ENCODE measurements at regions not wholly inside any gene's neighbourhood (a gene's known extent, or its start where the extent isn't known, plus 50 kb on each side); places are given as distances from the start of the nearest gene placed in this dataset.

GRCh38 chr2:18721038-18721922, 131.9 kb upstream of the NT5C1B start:
- H3K4me1 ChIP-seq (replicated peaks in 1 of 2) = no peaks in the 10 kb centered on the region
- 59 to 91% (median 83%) methylated on average over 2 to 9 of the region's 10 CpGs for WGBS, 10 experiments
- ATAC-seq (replicated peaks in 6 of 8) = peak in 1 of 8 experiments; percentile 8
- H3K27ac ChIP-seq = no peak overlapping the region
- in situ Hi-C loops (cut with MboI; ENCODE audit: low pct_unique_long_range_greater_than_20kb in 2 of 9, low sequenced_read_pairs in 9 of 9, unreplicated experiment in 9 of 9) = no loop called here
- H3K4me3 ChIP-seq = no peak overlapping the region

- Histone ChIP-seq H3K27ac (no peak overlapping the region), H3K4me3 (no peak overlapping the region), H3K4me1 (replicated peaks in 1 of 2) (no peaks in the 10 kb centered on the region)
- ATAC-seq (replicated peaks in 6 of 8) = peak in 3 of 8 experiments; percentile 57 to 86 (median 66)
- WGBS, 10 experiments = 38 to 92% (median 82%) methylated on average over 1 to 4 of the region's 4 CpGs
- in situ Hi-C loops (cut with MboI; ENCODE audit: low pct_unique_long_range_greater_than_20kb in 2 of 9, low sequenced_read_pairs in 9 of 9, unreplicated experiment in 9 of 9) = no loop called here
These were observed 130.8 kb upstream of the NT5C1B start for GRCh38 chr2:18719978-18720775.

- no peak for ATAC-seq (replicated peaks in 6 of 8)
- in situ Hi-C loops (cut with MboI; ENCODE audit: low pct_unique_long_range_greater_than_20kb in 2 of 9, low sequenced_read_pairs in 9 of 9, unreplicated experiment in 9 of 9) = no loop called here
- WGBS, 10 experiments = 0 to 17% (median 0%) methylated on average over 1 of the region's 1 CpG; no CpG with 5 or more reads in 3 of the 10 experiments
- H3K27ac ChIP-seq = no peak overlapping the region
- H3K4me1 ChIP-seq (replicated peaks in 1 of 2) = no peaks in the 10 kb centered on the region
- H3K4me3 ChIP-seq = no peak overlapping the region
These were observed 118.9 kb upstream of the NT5C1B start for GRCh38 chr2:18708203-18708715.

- in situ Hi-C loops (cut with MboI; ENCODE audit: low pct_unique_long_range_greater_than_20kb in 2 of 9, low sequenced_read_pairs in 9 of 9, unreplicated experiment in 9 of 9) = no loop called here
- Histone ChIP-seq H3K4me3 (no peak overlapping the region), H3K27ac (no peak overlapping the region), H3K4me1 (replicated peaks in 1 of 2) (no peaks in the 10 kb centered on the region)
- WGBS, 10 experiments = 40 to 100% (median 71%) methylated on average over 1 to 2 of the region's 2 CpGs; no CpG with 5 or more reads in 3 of the 10 experiments
- ATAC-seq (replicated peaks in 6 of 8) = no peak
These were observed 116.6 kb upstream of the NT5C1B start for GRCh38 chr2:18706001-18706400.

- ATAC-seq (replicated peaks in 6 of 8) = no peak
- Histone ChIP-seq H3K4me3 (no peak overlapping the region), H3K27ac (no peak overlapping the region), H3K4me1 (replicated peaks in 1 of 2) (no peaks in the 10 kb centered on the region)
- in situ Hi-C loops (cut with MboI; ENCODE audit: low pct_unique_long_range_greater_than_20kb in 2 of 9, low sequenced_read_pairs in 9 of 9, unreplicated experiment in 9 of 9) = no loop called here
- 40 to 100% (median 86%) methylated on average over 1 to 2 of the region's 2 CpGs; no CpG with 5 or more reads in 1 of the 10 experiments for WGBS, 10 experiments
These were observed 114.9 kb upstream of the NT5C1B start for GRCh38 chr2:18704276-18704675.

- 8 to 90% (median 63%) methylated on average over 1 to 2 of the region's 2 CpGs; no CpG with 5 or more reads in 2 of the 10 experiments for WGBS, 10 experiments
- no peak for ATAC-seq (replicated peaks in 6 of 8)
- in situ Hi-C loops (cut with MboI; ENCODE audit: low pct_unique_long_range_greater_than_20kb in 2 of 9, low sequenced_read_pairs in 9 of 9, unreplicated experiment in 9 of 9) = no loop called here
- Histone ChIP-seq H3K27ac (no peak overlapping the region), H3K4me3 (no peak overlapping the region), H3K4me1 (replicated peaks in 1 of 2) (no peaks in the 10 kb centered on the region)
These were observed 114.2 kb upstream of the NT5C1B start for GRCh38 chr2:18703555-18703954.

GRCh38 chr2:18701981-18702380, 112.6 kb upstream of the NT5C1B start:
- in situ Hi-C loops (cut with MboI; ENCODE audit: low pct_unique_long_range_greater_than_20kb in 2 of 9, low sequenced_read_pairs in 9 of 9, unreplicated experiment in 9 of 9) = no loop called here
- no peaks in the 10 kb centered on the region for H3K4me1 ChIP-seq (replicated peaks in 1 of 2)
- ATAC-seq (replicated peaks in 6 of 8) = no peak
- no peak overlapping the region for H3K4me3 ChIP-seq
- no peak overlapping the region for H3K27ac ChIP-seq

GRCh38 chr2:18701546-18701945, 112.2 kb upstream of the NT5C1B start:
- 0 to 94% (median 76%) methylated on average over 1 to 2 of the region's 2 CpGs; no CpG with 5 or more reads in 1 of the 10 experiments for WGBS, 10 experiments
- no peaks in the 10 kb centered on the region for H3K4me1 ChIP-seq (replicated peaks in 1 of 2)
- in situ Hi-C loops (cut with MboI; ENCODE audit: low pct_unique_long_range_greater_than_20kb in 2 of 9, low sequenced_read_pairs in 9 of 9, unreplicated experiment in 9 of 9) = no loop called here
- no peak overlapping the region for H3K4me3 ChIP-seq
- H3K27ac ChIP-seq = no peak overlapping the region
- no peak for ATAC-seq (replicated peaks in 6 of 8)

GRCh38 chr2:18690342-18690741, 101.0 kb upstream of the NT5C1B start:
- no peaks in the 10 kb centered on the region for H3K4me1 ChIP-seq (replicated peaks in 1 of 2)
- H3K4me3 ChIP-seq = no peak overlapping the region
- no peak for ATAC-seq (replicated peaks in 6 of 8)
- in situ Hi-C loops (cut with MboI; ENCODE audit: low pct_unique_long_range_greater_than_20kb in 2 of 9, low sequenced_read_pairs in 9 of 9, unreplicated experiment in 9 of 9) = no loop called here
- H3K27ac ChIP-seq = no peak overlapping the region
- WGBS, 10 experiments = 20 to 100% (median 53%) methylated on average over 1 to 5 of the region's 6 CpGs; no CpG with 5 or more reads in 5 of the 10 experiments

- in situ Hi-C loops (cut with MboI; ENCODE audit: low pct_unique_long_range_greater_than_20kb in 2 of 9, low sequenced_read_pairs in 9 of 9, unreplicated experiment in 9 of 9) = no loop called here
These were observed 95.1 kb upstream of the NT5C1B start for GRCh38 chr2:18684206-18685038.

GRCh38 chr2:18682681-18683080, 93.3 kb upstream of the NT5C1B start:
- no peak for ATAC-seq (replicated peaks in 6 of 8)
- in situ Hi-C loops (cut with MboI; ENCODE audit: low pct_unique_long_range_greater_than_20kb in 2 of 9, low sequenced_read_pairs in 9 of 9, unreplicated experiment in 9 of 9) = no loop called here
- Histone ChIP-seq H3K4me3 (no peak overlapping the region), H3K27ac (no peak overlapping the region), H3K4me1 (replicated peaks in 1 of 2) (no peaks in the 10 kb centered on the region)
- 60 to 100% (median 80%) methylated on average over 1 of the region's 1 CpG; no CpG with 5 or more reads in 3 of the 10 experiments for WGBS, 10 experiments

More at GRCh38 chr2:18684206-18685038, 95.1 kb upstream of the NT5C1B start:
- H3K4me3 ChIP-seq = no peak overlapping the region
- ATAC-seq (replicated peaks in 6 of 8) = no peak
- WGBS, 10 experiments = 6 to 83% (median 59%) methylated on average over 1 to 2 of the region's 2 CpGs; no CpG with 5 or more reads in 2 of the 10 experiments
- H3K27ac ChIP-seq = no peak overlapping the region
- H3K4me1 ChIP-seq (replicated peaks in 1 of 2) = no peaks in the 10 kb centered on the region

- no peak overlapping the region for H3K4me3 ChIP-seq
- WGBS, 10 experiments = 60 to 100% (median 77%) methylated on average over 1 to 2 of the region's 2 CpGs; no CpG with 5 or more reads in 6 of the 10 experiments
- H3K4me1 ChIP-seq (replicated peaks in 1 of 2) = no peaks in the 10 kb centered on the region
- H3K27ac ChIP-seq = no peak overlapping the region
- in situ Hi-C loops (cut with MboI; ENCODE audit: low pct_unique_long_range_greater_than_20kb in 2 of 9, low sequenced_read_pairs in 9 of 9, unreplicated experiment in 9 of 9) = no loop called here
- ATAC-seq (replicated peaks in 6 of 8) = no peak
These were observed 87.9 kb upstream of the NT5C1B start for GRCh38 chr2:18677280-18677679.

Measured in motor neuron (in vitro differentiated cells).